B cell (primary cell): ENCODE measurements at regions not wholly inside any gene's neighbourhood (a gene's known extent, or its start where the extent isn't known, plus 50 kb on each side); places are given as distances from the start of the nearest gene placed in this dataset.

Experiments
- ATAC-seq: fragments of 200-7000 bp; cut with Tn5 transposase; one replicate; pipeline ENCODE4 v1.10.0; 2021; ENCODE audit warnings: low read depth, mild to moderate bottlenecking, moderate number of reproducible peaks, moderate library complexity
- CTCF ChIA-PET: fragments of 350-600 bp; sonication (Branson Sonifier 250); formaldehyde crosslinking; loops from one replicate; lab custom pipeline; 2021; ENCODE audit warnings: antibody characterized with exemption, inconsistent platforms; lab: Charles Lee
- POLR2A ChIA-PET: fragments of 350-600 bp; sonication (Branson Sonifier 250); formaldehyde crosslinking; loops from one replicate; lab custom pipeline; 2021; ENCODE audit warnings: antibody characterized with exemption; lab: Charles Lee
- DNase-seq: peaks from one replicate; pipeline ENCODE4 v3.0.0; 2013
- H2AFZ ChIP-seq: 2 replicates; pipeline ENCODE4 v1.6.1; 2012; ENCODE audit warnings: mild to moderate bottlenecking, low read depth, low read length; ENCODE audit not compliant: insufficient read depth, poor library complexity, severe bottlenecking
- H3K27ac ChIP-seq, 2 donors: 1 replicate in 1 of 2; 2 replicates in 1 of 2; pipeline ENCODE4 v1.5.1; 2012 to 2013; ENCODE audit warnings: low read length in 2 of 2, mild to moderate bottlenecking in 2 of 2, moderate library complexity in 1 of 2
- H3K27me3 ChIP-seq, 4 experiments: fragments of 200-600 bp in 1 of 4; sonication (generic) in 1 of 4; replicated peaks in 1 of 4; 1 replicate in 2 of 4; 2 replicates in 2 of 4; pipeline versions ENCODE4 v1.6.1 to v1.7.0; 2013 to 2016; ENCODE audit warnings: low read length in 3 of 4, mild to moderate bottlenecking in 2 of 4, mixed read lengths in 1 of 4, moderate library complexity in 1 of 4; ENCODE audit not compliant: insufficient read depth in 4 of 4, control insufficient read depth in 3 of 4; ENCODE audit errors: control extremely low read depth in 1 of 4
- H3K36me3 ChIP-seq, 2 experiments: replicated peaks in 1 of 2; 1 replicate in 1 of 2; 2 replicates in 1 of 2; pipeline versions ENCODE4 v1.6.1 to v1.7.1; 2013; ENCODE audit warnings: low read length in 1 of 2; ENCODE audit not compliant: insufficient read depth in 2 of 2, control insufficient read depth in 1 of 2; ENCODE audit errors: control extremely low read depth in 1 of 2, extremely low read depth in 1 of 2
- H3K4me1 ChIP-seq, 2 donors: fragments of 200-600 bp in 1 of 2; sonication (generic) in 1 of 2; 1 replicate in 1 of 2; 2 replicates in 1 of 2; pipeline versions ENCODE4 v1.5.1 to v1.6.1; 2013 to 2017; ENCODE audit warnings: low read length in 2 of 2; ENCODE audit not compliant: control insufficient read depth in 2 of 2, insufficient read depth in 2 of 2
- H3K4me2 ChIP-seq: replicated peaks from 2 replicates; pipeline ENCODE3; 2012; ENCODE audit warnings: mild to moderate bottlenecking, low read depth, low read length; ENCODE audit not compliant: poor library complexity, severe bottlenecking
- H3K4me3 ChIP-seq, 5 experiments: fragments of 200-600 bp in 1 of 5; sonication (generic) in 1 of 5; 1 replicate in 3 of 5; 2 replicates in 2 of 5; pipeline versions ENCODE4 v1.5.1 to v1.7.0; 2011 to 2016; ENCODE audit warnings: low read length in 4 of 5, mild to moderate bottlenecking in 4 of 5, low read depth in 2 of 5, control low read depth in 1 of 5, moderate library complexity in 1 of 5; ENCODE audit not compliant: insufficient read depth in 1 of 5; ENCODE audit errors: control extremely low read depth in 1 of 5, extremely low read depth in 1 of 5
- H3K79me2 ChIP-seq: fragments of 200-600 bp; sonication (generic); one replicate; pipeline ENCODE4 v1.6.0; 2016; ENCODE audit warnings: low read length; ENCODE audit not compliant: control insufficient read depth, insufficient read depth
- H3K9ac ChIP-seq: fragments of 200-600 bp; sonication (generic); 2 replicates; pipeline ENCODE4 v1.6.1; 2017; ENCODE audit warnings: mild to moderate bottlenecking, low read length, moderate library complexity
- H3K9me3 ChIP-seq, 3 donors: one replicate each; pipeline versions ENCODE4 v1.6.1 to v1.7.1; 2013; ENCODE audit warnings: low read length in 2 of 3; ENCODE audit not compliant: control insufficient read depth in 2 of 3, insufficient read depth in 1 of 3; ENCODE audit errors: control extremely low read depth in 1 of 3
- H4K20me1 ChIP-seq: 2 replicates; pipeline ENCODE4 v1.6.0; 2012; ENCODE audit warnings: mild to moderate bottlenecking, low read length; ENCODE audit not compliant: insufficient read depth, control insufficient read depth, poor library complexity, severe bottlenecking
- H3K27ac Mint-ChIP-seq: one replicate; pipeline ENCODE4 v1.8.0; 2021; ENCODE audit warnings: mixed read lengths
- H3K27me3 Mint-ChIP-seq: one replicate; pipeline ENCODE4 v1.8.0; 2021; ENCODE audit warnings: mixed read lengths
- H3K4me1 Mint-ChIP-seq: one replicate; pipeline ENCODE4 v1.8.0; 2021; ENCODE audit warnings: mixed read lengths
- H3K4me3 Mint-ChIP-seq: one replicate; pipeline ENCODE4 v1.8.0; 2021; ENCODE audit warnings: mixed read lengths
- H3K9me3 Mint-ChIP-seq: one replicate; pipeline ENCODE4 v1.8.0; 2022; ENCODE audit warnings: mixed read lengths; ENCODE audit not compliant: insufficient read depth
- EZH2 ChIP-seq: IDR thresholded peaks from 2 replicates; pipeline ENCODE4 v1.6.1; 2012; ENCODE audit warnings: borderline replicate concordance, low read depth, mild to moderate bottlenecking, moderate library complexity, low read length; ENCODE audit not compliant: insufficient read depth, poor library complexity, severe bottlenecking
- WGBS: methylation state at CpG from one replicate; pipeline ENCODE4 v1.1.5; 2013; ENCODE audit warnings: missing lambda C conversion rate; ENCODE audit not compliant: insufficient coverage; 5-methylcytosine and 5-hydroxymethylcytosine counted together
- intact Hi-C: fragments of 100-400 bp; cut with micrococcal nuclease; formaldehyde crosslinking; loops from one replicate; pipeline ENCODE4 v1.10.0; 2022
- TF ChIP-seq, protein P1 (sequence below): fragments of 200-600 bp; IDR thresholded peaks from one replicate; pipeline ENCODE4 v1.8.0; 2022; ENCODE audit warnings: antibody characterized with exemption, mild to moderate bottlenecking

- Histone ChIP-seq H3K9me3 (peaks cover 0 to 3% (median 0%) of the 10 kb centered on the region in 3 donors), H3K27me3 (no peaks in the 10 kb centered on the region), H3K9ac (no peak overlapping the region), H4K20me1 (no peaks in the 10 kb centered on the region), H3K4me3 (no peak overlapping the region), H3K36me3 (no peaks in the 10 kb centered on the region), H3K4me2 (no peak overlapping the region), H3K4me1 (no peaks in the 10 kb centered on the region), H2AFZ (no peak overlapping the region), H3K79me2 (no peaks in the 10 kb centered on the region), H3K27ac (no peak overlapping the region)
- no peaks in the 10 kb centered on the region for H3K4me1 Mint-ChIP-seq
- H3K9me3 Mint-ChIP-seq, result peaks cover 2% of the 10 kb centered on the region
- CTCF ChIA-PET, result no interaction called here
- POLR2A ChIA-PET, result no interaction called here
- no peak for ATAC-seq
- H3K27ac Mint-ChIP-seq, result no peak overlapping the region
- no peak for DNase-seq
- no peaks in the 10 kb centered on the region for H3K27me3 Mint-ChIP-seq
- H3K4me3 Mint-ChIP-seq, result no peak overlapping the region
- TF ChIP-seq, protein P1, sequence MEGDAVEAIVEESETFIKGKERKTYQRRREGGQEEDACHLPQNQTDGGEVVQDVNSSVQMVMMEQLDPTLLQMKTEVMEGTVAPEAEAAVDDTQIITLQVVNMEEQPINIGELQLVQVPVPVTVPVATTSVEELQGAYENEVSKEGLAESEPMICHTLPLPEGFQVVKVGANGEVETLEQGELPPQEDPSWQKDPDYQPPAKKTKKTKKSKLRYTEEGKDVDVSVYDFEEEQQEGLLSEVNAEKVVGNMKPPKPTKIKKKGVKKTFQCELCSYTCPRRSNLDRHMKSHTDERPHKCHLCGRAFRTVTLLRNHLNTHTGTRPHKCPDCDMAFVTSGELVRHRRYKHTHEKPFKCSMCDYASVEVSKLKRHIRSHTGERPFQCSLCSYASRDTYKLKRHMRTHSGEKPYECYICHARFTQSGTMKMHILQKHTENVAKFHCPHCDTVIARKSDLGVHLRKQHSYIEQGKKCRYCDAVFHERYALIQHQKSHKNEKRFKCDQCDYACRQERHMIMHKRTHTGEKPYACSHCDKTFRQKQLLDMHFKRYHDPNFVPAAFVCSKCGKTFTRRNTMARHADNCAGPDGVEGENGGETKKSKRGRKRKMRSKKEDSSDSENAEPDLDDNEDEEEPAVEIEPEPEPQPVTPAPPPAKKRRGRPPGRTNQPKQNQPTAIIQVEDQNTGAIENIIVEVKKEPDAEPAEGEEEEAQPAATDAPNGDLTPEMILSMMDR, result no peak
- no peak for TF ChIP-seq EZH2
- intact Hi-C loops, result no loop called here
- no CpG with 5 or more reads among the region's 2 CpGs for WGBS
These were observed 377.1 kb upstream of the SOX11 start for GRCh38 chr2:5315041-5315440.

DNA sequence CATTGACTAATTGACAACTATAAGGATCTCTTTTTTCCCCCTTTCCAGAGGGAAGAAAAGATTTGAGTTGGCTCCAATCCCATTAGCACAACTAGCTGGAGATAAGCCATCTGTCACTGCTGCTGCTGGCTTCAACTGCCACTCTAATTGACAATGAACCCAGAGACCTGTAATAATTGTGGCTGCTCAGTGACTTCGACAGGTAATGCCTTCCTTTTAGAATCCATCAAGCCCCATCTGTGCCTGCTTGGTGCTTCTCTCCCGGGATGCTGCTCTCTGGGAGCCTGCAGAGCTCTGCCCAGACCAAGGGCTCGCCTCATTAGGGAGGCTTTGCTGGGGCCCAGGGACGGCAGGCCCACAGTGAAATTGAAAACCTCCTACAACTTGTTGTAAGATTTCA, 376.7 kb upstream of the SOX11 start:
- DNase-seq, result no peak
- H3K9ac ChIP-seq, result no peak overlapping the region
- H3K4me2 ChIP-seq, result no peak overlapping the region
- H3K4me1 Mint-ChIP-seq, result no peaks in the 10 kb centered on the region
- ATAC-seq, result no peak
- no peaks in the 10 kb centered on the region for H3K36me3 ChIP-seq
- no peak overlapping the region for H3K27ac Mint-ChIP-seq
- no peak for TF ChIP-seq EZH2
- TF ChIP-seq, protein P1, result no peak
- H3K4me1 ChIP-seq, result no peaks in the 10 kb centered on the region
- no peak overlapping the region for H3K27ac ChIP-seq
- WGBS, result 82% methylated on average over 4 of the region's 4 CpGs
- no peak overlapping the region for H3K4me3 Mint-ChIP-seq
- POLR2A ChIA-PET, result no interaction called here
- peaks cover 0 to 3% (median 0%) of the 10 kb centered on the region in 3 donors for H3K9me3 ChIP-seq
- no peaks in the 10 kb centered on the region for H3K27me3 ChIP-seq
- no peak overlapping the region for H2AFZ ChIP-seq
- H4K20me1 ChIP-seq, result no peaks in the 10 kb centered on the region
- H3K79me2 ChIP-seq, result no peaks in the 10 kb centered on the region
- no peaks in the 10 kb centered on the region for H3K27me3 Mint-ChIP-seq
- intact Hi-C loops, result no loop called here
- no peaks in the 10 kb centered on the region for H3K9me3 Mint-ChIP-seq
- H3K4me3 ChIP-seq, result no peak overlapping the region
- CTCF ChIA-PET, result no interaction called here
